Common myeloid progenitor, CD34-positive (primary cell): ENCODE measurements at regions not wholly inside any gene's neighbourhood (a gene's known extent, or its start where the extent isn't known, plus 50 kb on each side); places are given as distances from the start of the nearest gene placed in this dataset.
A peak's percentile ranks its signal among the peaks of the same experiment; 100 is the strongest.

Experiments
- CTCF ChIA-PET: fragments of 350-600 bp; sonication (Branson Sonifier 250); formaldehyde crosslinking; loops from one replicate; lab custom pipeline; 2021; ENCODE audit warnings: antibody characterized with exemption; lab: Charles Lee
- POLR2A ChIA-PET: fragments of 350-600 bp; sonication (Branson Sonifier 250); formaldehyde crosslinking; loops from one replicate; lab custom pipeline; 2021; ENCODE audit warnings: antibody characterized with exemption; lab: Charles Lee
- DNase-seq, 3 donors: peaks; one replicate each; pipeline versions ENCODE4 v3.0.0 to v3.0.0-alpha.2; 2013
- H3K27ac ChIP-seq, 2 experiments: 1 replicate in 1 of 2; 2 replicates in 1 of 2; pipeline ENCODE4 v1.7.0; 2013; ENCODE audit warnings: inconsistent platforms in 2 of 2, low read length in 2 of 2, mild to moderate bottlenecking in 2 of 2, low read depth in 1 of 2, moderate library complexity in 1 of 2; ENCODE audit not compliant: severe bottlenecking in 2 of 2, insufficient read depth in 1 of 2, poor library complexity in 1 of 2
- H3K27me3 ChIP-seq, 5 experiments: replicated peaks in 2 of 5; 1 replicate in 3 of 5; 2 replicates in 2 of 5; pipeline versions ENCODE4 v1.6.1 to v1.7.0; 2013; ENCODE audit warnings: low read length in 4 of 5, mild to moderate bottlenecking in 2 of 5, moderate library complexity in 2 of 5, inconsistent platforms in 1 of 5; ENCODE audit not compliant: insufficient read depth in 5 of 5, control insufficient read depth in 4 of 5
- H3K36me3 ChIP-seq, 4 experiments: 1 replicate in 2 of 4; 2 replicates in 2 of 4; pipeline versions ENCODE4 v1.6.1 to v1.7.0; 2013; ENCODE audit warnings: low read length in 3 of 4, control low read depth in 1 of 4, mild to moderate bottlenecking in 1 of 4; ENCODE audit not compliant: control insufficient read depth in 4 of 4, insufficient read depth in 4 of 4
- H3K4me1 ChIP-seq, 4 experiments: 1 replicate in 3 of 4; 2 replicates in 1 of 4; pipeline versions ENCODE4 v1.6.1 to v1.7.1; 2013; ENCODE audit warnings: low read length in 3 of 4, mild to moderate bottlenecking in 3 of 4, control low read depth in 1 of 4, inconsistent platforms in 1 of 4, moderate library complexity in 1 of 4; ENCODE audit not compliant: control insufficient read depth in 4 of 4, insufficient read depth in 4 of 4; ENCODE audit errors: control extremely low read depth in 1 of 4
- H3K4me3 ChIP-seq, 7 experiments: 1 replicate in 4 of 7; 2 replicates in 3 of 7; pipeline versions ENCODE4 v1.5.1 to v1.7.0; 2013; ENCODE audit warnings: mild to moderate bottlenecking in 7 of 7, low read length in 6 of 7, moderate library complexity in 6 of 7, inconsistent platforms in 2 of 7, low read depth in 2 of 7, control low read depth in 1 of 7; ENCODE audit not compliant: insufficient read depth in 4 of 7, control insufficient read depth in 1 of 7; ENCODE audit errors: extremely low read depth in 1 of 7
- H3K9me3 ChIP-seq, 5 experiments: 1 replicate in 4 of 5; 2 replicates in 1 of 5; pipeline versions ENCODE4 v1.6.1 to v1.7.1; 2013; ENCODE audit warnings: low read length in 4 of 5, mild to moderate bottlenecking in 2 of 5, inconsistent platforms in 1 of 5, low read depth in 1 of 5, moderate library complexity in 1 of 5; ENCODE audit not compliant: control insufficient read depth in 4 of 5, insufficient read depth in 2 of 5; ENCODE audit errors: control extremely low read depth in 1 of 5
- WGBS: methylation state at CpG from one replicate; pipeline ENCODE4 v1.1.5; 2013; ENCODE audit not compliant: insufficient coverage; 5-methylcytosine and 5-hydroxymethylcytosine counted together

- Histone ChIP-seq H3K4me1 (no peaks in the 10 kb centered on the region), H3K27ac (no peak overlapping the region), H3K4me3 (no peak overlapping the region), H3K36me3 (no peaks in the 10 kb centered on the region), H3K27me3 (no peaks in the 10 kb centered on the region), H3K9me3 (no peaks in the 10 kb centered on the region)
- ChIA-PET POLR2A (no interaction called here), CTCF (no interaction called here)
- DNase-seq = no peak
Observed at GRCh38 chr5:85814596-85814995, 803.1 kb upstream of the COX7C start.

- DNase-seq = no peak
- no peaks in the 10 kb centered on the region for H3K27me3 ChIP-seq
- no peak overlapping the region for H3K27ac ChIP-seq
- H3K9me3 ChIP-seq = no peaks in the 10 kb centered on the region
- ChIA-PET CTCF (no interaction called here), POLR2A (no interaction called here)
- no peaks in the 10 kb centered on the region for H3K4me1 ChIP-seq
- no peak overlapping the region for H3K4me3 ChIP-seq
- no peaks in the 10 kb centered on the region for H3K36me3 ChIP-seq
- WGBS = 95% methylated on average over 2 of the region's 6 CpGs
Observed at GRCh38 chr5:85823462-85824426, 794.0 kb upstream of the COX7C start.

GRCh38 chr5:85838781-85839180, 779.0 kb upstream of the COX7C start:
- Histone ChIP-seq H3K27me3 (no peaks in the 10 kb centered on the region), H3K9me3 (peaks cover 0 to 1% (median 0%) of the 10 kb centered on the region in 5 experiments), H3K4me3 (no peak overlapping the region), H3K27ac (no peak overlapping the region), H3K36me3 (no peaks in the 10 kb centered on the region), H3K4me1 (no peaks in the 10 kb centered on the region)
- POLR2A ChIA-PET = no interaction called here
- CTCF ChIA-PET = no interaction called here
- no peak for DNase-seq
- 80% methylated on average over 1 of the region's 5 CpGs for WGBS

- no peaks in the 10 kb centered on the region for H3K27me3 ChIP-seq
- peak in 2 of 3 donors; percentile 0 to 8 for DNase-seq
- H3K27ac ChIP-seq = no peak overlapping the region
- CTCF ChIA-PET = no interaction called here
- WGBS = 100% methylated on average over 1 of the region's 2 CpGs
- H3K36me3 ChIP-seq = no peaks in the 10 kb centered on the region
- no peaks in the 10 kb centered on the region for H3K4me1 ChIP-seq
- POLR2A ChIA-PET = no interaction called here
- no peak overlapping the region for H3K4me3 ChIP-seq
- H3K9me3 ChIP-seq = no peaks in the 10 kb centered on the region
Observed at GRCh38 chr5:85841653-85842052, 776.1 kb upstream of the COX7C start.

- H3K36me3 ChIP-seq = no peaks in the 10 kb centered on the region
- no peak for DNase-seq
- no peaks in the 10 kb centered on the region for H3K4me1 ChIP-seq
- POLR2A ChIA-PET = no interaction called here
- CTCF ChIA-PET = no interaction called here
- no peak overlapping the region for H3K4me3 ChIP-seq
- no peaks in the 10 kb centered on the region for H3K27me3 ChIP-seq
- no peak overlapping the region for H3K27ac ChIP-seq
- H3K9me3 ChIP-seq = no peaks in the 10 kb centered on the region
- 97% methylated on average over 11 of the region's 11 CpGs for WGBS
Observed at GRCh38 chr5:85843535-85843934, 774.2 kb upstream of the COX7C start.

GRCh38 chr5:85849411-85849810, 768.3 kb upstream of the COX7C start:
- no peaks in the 10 kb centered on the region for H3K36me3 ChIP-seq
- no peaks in the 10 kb centered on the region for H3K27me3 ChIP-seq
- POLR2A ChIA-PET = no interaction called here
- WGBS = 91% methylated on average over 4 of the region's 4 CpGs
- no peak for DNase-seq
- CTCF ChIA-PET = no interaction called here
- H3K4me1 ChIP-seq = no peaks in the 10 kb centered on the region
- peaks cover 0 to 2% (median 0%) of the 10 kb centered on the region in 5 experiments for H3K9me3 ChIP-seq
- no peak overlapping the region for H3K27ac ChIP-seq
- no peak overlapping the region for H3K4me3 ChIP-seq

GRCh38 chr5:85865296-85865695, 752.4 kb upstream of the COX7C start:
- no CpG with 5 or more reads among the region's 3 CpGs for WGBS
- Histone ChIP-seq H3K36me3 (no peaks in the 10 kb centered on the region), H3K9me3 (peaks cover 0 to 1% (median 0%) of the 10 kb centered on the region in 5 experiments), H3K4me1 (no peaks in the 10 kb centered on the region), H3K4me3 (no peak overlapping the region), H3K27me3 (no peaks in the 10 kb centered on the region), H3K27ac (no peak overlapping the region)
- no peak for DNase-seq
- CTCF ChIA-PET = no interaction called here
- POLR2A ChIA-PET = no interaction called here
